SKM-1 (cell line): ENCODE measurements at regions not wholly inside any gene's neighbourhood (a gene's known extent, or its start where the extent isn't known, plus 50 kb on each side); places are given as distances from the start of the nearest gene placed in this dataset.

Experiments used
- DNase-seq: peaks from one replicate; lab custom pipeline; 2025; ENCODE audit not compliant: unreplicated experiment; lab: John Stamatoyannopoulos, UW

DNA sequence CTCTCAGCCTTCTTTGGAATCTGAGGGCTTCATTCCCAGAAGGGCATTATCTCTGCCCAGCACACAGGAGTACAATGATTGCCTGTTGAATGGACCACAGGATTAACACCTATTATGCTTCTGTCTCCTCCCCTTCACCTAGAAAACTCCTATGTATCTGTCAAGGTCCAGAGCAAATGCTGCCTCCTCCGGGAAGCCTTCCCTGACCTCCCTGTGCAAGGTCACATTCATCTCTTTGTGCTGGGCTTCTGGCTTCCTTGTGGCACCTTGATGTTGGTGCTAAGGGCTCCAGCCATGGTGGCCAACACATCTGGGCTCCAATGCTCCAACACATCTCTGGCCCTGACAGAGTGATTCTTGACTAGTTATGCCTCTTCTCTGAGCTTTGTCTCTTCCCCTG lies 49.9 kb upstream of the ATP2B2 start:
- DNase-seq: no peak

DNA sequence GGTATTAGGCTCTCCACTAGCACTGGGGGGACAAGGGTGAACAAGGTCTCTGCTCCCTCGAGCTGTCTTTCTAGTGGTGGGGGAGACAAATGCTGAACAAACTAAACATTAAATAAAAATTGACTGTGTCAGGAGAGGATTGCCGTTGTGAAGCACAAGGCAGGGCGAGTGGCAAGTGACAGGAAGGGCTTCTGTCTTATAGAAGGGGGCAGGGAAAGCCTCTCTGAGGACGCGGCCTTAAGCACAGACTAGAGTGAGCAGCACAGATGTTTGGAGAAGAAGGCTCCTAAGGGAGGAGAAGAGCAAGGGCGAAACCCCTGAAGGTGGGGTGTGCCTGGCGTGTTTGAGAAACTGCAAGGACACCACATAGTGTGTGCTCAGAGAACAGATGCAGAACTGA lies 50.9 kb upstream of the ATP2B2 start:
- no peak for DNase-seq

DNA sequence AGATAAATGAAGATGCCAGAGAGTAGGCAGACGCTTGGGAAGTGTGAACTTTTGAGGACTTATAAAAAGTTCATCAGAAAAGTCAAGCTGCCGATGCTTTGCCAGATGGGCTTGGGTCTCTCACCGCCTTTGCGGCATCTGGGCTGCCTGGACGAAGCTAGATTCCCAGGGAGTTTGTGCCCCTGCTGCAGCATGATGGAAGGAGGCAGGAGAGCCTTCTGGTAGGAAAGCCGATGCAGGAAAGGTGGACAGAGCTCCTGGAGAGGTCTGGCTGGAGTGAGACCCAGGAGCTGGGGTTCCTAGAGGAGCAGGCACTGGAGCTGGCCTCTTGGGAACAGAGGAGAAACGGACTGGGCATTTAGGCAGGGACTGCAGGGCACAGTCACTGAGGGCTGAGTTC lies 51.9 kb upstream of the ATP2B2 start:
- no peak for DNase-seq

DNA sequence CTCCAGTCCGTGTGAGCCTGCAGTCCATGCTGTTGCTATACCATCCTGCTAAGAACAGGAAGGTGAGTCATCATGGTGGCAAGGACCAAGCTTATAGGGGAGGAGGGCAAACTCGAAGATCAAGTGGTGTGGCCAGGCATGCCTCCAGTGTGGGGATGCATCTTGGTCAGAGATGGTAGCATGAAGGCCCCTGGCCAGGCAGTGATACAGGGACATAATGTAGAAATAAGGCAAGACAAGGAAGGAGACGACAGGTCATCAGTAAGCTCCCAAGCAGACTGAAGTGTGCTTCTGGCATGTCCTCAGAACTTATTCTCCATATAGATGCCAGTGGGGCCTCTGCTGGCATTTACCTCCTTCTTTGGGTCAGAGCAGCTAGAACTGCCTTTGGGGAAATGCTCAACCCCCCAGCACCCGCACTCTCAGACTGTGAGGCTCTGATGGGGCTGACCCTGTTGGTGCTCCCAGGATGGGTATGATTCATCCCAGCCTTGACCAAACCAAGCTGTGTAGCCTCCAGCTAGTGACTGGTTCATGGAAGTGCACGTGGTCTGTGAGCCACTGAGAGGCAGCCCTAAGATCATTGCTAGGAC lies 52.5 kb upstream of the ATP2B2 start:
- DNase-seq: no peak

DNA sequence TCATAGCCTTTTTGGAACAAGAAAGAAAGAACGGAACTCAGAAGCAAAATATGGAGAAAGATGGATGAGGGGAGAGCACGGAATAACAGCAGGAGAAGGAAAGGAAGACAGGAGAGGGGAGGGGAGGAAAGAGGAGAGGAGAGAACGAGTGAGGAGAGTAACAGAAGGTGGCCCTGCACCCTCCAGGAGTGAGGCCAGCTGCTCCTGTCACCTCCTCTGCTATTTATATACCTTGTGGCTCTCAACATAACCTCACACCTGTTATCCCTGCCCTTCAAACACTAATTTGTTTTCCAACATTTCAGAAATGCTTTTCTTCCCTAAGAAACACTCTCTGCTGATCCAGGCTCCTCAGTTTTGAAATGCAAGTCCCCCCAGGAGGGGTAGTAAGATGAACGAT lies 53.4 kb upstream of the ATP2B2 start:
- no peak for DNase-seq

DNA sequence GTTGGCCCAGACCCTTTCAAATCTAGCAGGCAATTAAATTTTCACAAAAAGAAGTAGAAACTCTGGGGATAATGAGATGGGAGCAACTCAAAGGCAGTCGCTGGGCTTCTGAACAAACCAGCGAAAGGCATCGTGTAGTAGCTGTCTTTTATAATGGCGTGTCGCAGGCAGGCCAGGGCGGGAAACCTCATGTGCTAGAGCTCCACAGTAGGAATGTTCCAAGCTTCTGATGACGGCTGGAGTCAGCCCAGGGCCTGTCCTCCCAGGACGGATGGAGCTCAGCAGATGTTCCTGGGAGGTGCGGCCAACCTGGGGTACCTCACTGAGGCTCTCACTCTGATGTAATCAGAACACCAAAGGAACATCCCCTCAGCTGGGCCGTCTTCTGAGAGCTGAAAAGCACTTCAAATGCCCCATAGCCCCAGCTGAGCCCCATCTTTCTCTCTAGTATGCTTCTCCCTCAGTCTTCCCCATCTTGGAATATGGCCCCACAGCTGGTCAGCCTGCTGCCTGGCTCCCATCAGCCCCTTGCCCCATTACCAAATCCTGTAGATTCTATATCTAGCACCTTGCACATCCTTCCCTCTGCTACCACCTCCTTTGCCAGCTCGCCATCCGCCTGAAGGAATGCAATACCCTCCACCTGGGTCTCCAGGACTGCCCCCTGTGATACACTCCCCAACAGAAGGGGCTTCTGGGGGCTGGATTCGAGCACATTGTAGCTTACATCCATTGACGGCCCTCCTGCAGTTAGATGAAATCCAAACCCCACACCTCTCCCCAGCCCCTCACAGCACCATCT lies 54.9 kb upstream of the ATP2B2 start:
- no peak for DNase-seq

DNA sequence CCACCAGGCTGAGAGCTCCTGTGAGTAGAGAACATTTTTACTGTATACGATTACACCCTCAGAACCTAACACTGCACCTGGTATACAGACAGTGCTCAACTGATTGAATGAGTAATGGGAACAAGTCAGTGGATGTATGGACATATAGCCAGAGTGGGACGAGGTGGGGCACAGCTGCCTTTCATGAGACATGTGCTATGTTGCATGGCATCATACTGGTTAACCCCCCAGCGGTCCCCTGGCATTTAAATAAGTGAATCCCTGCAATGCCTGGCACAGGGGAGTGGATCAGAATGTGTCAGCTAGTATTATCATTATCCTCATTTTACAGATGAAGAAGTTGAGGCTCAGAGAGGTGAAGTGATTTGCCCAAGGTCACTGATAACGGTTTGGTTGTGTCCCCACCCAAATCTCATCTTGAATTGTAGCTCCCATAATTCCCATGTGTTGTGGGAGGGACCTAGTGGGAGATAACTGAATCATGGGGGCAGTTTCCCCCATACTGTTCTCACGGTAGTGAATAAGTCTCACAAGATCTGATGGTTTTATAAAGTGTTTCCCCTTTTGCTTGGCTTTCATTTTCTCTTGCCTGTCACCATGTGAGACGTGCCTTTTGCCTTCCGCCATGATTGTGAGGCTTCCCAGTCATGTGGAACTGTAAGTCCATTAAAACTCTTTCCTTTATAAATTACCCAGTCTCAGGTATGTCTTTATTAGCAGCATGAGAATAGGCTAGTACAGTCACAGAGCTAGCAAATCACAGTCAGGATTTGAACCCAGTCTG lies 56.0 kb upstream of the ATP2B2 start:
- no peak for DNase-seq

DNA sequence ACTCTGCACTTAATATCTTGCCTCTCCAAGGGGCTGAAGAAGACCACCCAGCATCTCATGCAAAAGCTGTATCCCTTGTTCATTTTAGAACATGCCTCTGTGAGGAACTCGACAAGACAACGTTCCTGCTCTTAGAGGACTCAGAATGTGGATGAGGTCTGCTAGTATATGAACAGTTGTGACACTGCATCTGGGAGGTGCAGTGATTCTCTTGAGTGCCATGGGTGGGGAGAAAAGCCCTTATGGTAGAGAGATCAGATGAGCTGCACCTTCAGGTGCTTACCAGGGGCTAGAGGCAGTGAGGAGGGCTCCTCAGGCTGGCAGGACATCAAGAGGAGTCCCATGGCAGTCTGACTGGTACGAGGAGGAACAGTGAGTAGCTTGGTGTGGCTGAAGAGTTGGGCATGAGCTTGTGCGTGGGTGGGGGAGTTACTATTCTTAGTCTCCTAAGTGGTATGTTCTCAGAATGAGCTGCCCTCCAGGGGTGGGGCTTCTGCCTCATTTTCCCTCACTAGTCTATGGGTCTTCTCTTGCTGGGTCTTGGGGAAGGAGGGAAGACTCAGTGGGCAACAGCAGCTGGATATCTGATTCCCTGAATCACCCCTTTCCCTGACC lies 56.7 kb upstream of the ATP2B2 start:
- no peak for DNase-seq

DNA sequence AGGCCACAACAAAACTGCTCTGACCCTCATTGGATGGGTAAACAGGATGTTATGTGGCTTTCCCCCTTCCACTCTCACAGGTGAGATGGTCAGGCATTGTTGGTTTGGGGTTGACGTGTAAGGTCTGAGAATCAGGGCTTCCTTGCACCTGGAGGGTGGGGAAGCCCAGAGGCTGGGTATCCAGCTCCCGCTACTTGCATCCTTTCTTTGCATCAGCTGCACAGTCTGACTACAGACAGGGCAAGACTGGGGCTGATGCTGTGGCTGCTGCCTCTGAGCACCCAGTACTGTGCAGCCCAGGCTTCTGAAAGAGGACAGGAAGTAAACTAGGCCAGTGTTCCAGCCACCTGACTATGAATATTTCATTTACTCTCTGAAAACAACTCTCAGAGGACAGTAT lies 58.0 kb upstream of the ATP2B2 start:
- DNase-seq: no peak

DNA sequence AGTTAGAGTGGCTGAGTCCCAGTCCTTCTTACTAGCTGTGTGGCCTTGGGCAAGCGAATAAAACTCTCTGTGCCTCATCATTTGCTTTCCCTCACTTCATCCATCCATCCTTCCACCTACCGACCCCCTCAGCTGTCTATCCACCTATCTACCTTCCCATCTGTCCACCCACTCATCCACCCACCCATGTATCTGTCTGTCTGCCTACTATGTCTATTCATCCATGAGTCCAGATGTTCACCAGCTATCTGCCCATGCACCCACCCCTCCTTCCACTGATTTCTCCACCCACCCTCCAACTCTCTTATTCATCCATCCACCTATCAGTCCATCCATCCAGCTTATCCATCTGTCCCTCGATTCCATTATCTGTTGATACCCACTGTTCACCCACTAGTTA lies 60.4 kb upstream of the ATP2B2 start:
- DNase-seq: no peak

DNA sequence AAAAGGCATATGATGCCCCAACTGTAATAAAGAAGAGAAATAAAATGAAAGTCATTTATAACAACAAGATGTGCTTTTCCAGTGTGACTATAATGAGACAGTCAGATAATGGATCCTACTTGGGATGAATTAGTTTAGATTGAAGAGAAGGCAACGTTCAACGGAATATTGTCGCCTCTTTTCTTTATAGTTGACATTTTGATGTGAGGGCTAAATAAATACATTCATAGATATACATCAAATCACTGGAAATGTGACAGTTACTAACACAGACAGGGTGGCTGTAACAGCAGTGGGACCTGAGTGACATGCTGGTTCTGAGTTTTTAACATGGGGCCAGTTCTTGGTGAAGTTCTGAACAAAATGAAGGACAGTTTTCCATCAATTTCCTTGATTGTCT lies 61.1 kb upstream of the ATP2B2 start:
- DNase-seq: no peak

DNA sequence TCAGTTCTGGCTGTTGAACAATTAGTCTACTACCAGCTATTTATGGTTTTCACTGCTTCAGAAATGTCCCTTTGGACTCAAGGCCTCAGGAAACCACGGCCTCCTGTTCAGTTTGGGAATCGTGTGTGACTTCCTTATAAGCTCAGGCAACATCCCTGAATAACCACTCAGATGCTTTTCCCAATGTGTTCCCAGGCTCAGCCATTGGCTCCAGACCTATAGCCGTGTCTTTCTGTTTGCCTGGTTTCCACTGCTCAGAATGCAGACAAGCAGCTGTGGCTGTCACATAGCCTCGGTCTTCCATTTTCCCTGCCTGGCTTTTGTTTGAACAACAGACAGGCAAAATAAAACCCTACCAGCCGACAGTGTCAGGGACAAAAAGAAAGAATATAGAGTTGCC lies 63.2 kb upstream of the ATP2B2 start:
- no peak for DNase-seq

DNA sequence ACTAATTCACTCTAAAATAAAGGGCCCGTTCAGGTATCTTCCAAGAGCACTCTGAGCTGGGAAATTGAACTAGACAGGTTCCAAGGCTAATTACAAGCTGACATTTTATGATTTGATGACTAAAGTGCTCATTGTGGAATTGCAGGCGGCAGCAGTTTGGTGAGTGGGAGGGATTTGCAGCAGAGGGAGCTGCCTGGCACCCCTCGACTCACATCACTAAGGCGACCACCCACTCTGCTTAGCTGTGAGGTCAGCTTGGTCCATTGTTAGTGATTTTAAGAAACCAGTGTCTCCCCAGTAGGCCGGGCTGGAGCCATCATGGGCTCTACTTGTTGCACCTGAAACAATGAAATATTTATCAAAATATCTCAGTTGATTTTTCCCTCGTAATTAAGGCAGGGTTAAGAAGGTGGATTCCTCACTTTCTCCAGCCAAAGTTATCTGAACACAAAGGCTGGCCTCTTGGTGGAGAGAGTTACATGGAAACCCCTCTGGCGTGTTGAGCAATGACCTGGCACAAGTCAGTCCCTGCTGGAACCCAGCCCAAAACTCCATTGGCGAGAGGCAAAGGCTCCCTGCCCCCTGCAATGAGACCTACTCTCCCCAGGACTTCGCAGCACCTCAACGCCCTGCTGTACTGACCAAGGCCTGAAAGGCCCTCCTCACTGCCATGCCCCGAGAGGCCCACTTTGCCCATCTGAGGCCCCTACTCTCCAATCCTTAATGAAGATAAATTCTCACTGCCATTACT lies 65.0 kb upstream of the ATP2B2 start:
- no peak for DNase-seq

DNA sequence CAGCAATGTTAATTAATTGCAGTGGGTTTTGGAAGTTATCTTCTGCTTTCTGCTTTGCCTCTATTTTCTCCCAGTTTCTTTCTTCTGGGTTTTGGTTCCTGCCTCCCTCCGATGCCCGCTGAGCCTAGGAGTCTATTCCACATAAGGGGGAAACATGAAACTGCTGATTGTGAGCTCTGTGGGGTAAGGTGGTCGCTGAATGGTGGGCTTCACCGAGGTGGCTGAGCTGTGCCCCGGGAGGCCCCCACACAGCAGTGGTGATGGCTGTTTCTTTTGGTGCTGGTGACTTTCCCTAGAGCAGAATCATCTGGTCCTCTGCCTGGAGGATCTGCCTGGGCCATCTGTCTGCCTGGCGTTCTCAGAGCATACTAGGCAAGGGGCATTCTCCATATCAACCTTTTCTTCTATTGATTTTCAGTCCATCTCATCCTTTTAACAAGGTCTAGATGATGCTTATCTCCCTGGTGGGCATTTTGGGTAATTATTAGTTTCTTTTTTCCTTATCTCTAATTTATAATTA lies 68.8 kb upstream of the ATP2B2 start:
- no peak for DNase-seq

DNA sequence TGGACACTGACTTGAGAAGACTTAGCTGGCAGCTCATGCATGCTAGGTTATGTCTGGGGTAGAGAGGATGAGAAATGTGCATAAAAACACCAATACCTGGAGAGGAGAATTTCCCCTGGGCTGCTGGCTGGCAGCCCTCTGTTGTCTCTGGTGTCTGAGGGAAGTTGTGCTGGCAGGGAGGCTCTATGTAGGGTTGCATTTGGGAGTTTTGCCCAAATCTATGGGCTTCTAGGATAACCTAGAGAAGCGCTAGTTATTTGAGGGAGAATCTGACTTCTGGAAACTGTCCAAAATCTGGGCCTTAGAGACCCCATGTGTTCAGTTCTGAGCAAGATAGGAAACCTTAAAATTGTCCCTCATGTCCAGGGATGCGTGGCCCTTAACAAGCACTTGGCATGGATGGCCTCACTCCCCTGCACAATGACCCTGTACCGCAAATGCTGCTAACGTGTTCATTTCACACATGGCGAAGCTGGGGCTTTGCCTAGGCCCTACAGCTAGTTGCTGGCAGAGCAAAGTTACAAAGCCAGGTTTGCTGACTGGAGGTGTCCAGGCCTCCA lies 70.3 kb upstream of the ATP2B2 start:
- DNase-seq: no peak

DNA sequence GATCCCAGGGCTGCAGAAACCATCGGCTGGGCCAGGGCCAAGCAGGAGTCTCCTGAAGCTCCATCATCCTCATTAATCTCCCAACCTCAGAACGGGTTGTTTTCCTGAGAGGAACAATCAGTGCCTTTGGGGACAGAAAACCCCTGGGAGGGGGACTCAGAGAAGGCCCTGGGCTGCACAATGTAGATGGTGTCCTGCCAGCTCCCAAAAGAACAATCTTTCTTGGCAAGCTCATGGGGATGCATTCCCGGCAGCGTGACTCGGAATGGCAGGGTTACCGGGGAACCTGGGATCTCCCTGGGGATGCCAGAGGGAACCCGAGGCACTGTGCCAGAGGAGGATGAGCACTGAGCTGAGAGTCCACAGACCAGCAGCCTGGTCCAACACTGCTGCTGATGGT lies 72.1 kb upstream of the ATP2B2 start:
- DNase-seq: no peak

DNA sequence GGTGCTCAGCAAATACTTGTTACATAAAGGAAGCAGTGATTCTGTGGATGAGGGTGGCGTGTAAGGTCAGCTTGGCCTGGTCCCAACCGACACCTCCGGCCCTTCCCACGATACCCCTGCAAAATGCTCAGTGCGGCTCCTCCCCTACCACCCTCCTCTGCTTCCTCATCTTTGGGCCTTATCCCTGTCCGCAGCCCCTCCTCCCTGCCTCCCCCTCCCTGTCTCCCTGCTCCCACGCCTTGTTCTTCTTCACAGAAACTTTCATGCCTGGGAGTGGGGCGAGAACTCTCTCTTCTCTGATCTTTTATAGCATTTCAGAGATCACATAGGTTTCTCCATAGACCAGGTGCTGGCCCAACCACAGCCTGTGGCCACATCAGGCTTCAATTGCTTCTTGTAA lies 75.0 kb upstream of the ATP2B2 start:
- no peak for DNase-seq

DNA sequence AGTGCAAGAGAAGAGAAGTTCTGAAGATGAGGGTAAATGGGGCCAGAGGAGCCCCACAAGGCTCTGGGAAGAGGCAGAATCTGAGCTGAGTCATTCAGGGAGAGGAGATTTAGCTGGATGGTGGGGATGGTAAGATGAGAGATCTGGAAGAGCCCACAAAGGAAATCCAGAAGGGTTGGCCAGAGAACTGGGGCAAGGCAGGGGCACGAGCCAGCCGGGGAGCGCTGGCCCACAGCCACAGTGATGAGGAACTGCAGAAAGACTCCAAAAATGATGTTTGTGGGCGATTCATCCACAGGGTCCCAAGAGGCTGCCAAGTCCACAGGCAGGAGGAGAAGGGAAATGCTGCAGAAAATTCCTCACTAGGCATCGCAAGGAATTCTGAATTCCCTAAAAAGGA lies 75.9 kb upstream of the ATP2B2 start:
- DNase-seq: no peak

DNA sequence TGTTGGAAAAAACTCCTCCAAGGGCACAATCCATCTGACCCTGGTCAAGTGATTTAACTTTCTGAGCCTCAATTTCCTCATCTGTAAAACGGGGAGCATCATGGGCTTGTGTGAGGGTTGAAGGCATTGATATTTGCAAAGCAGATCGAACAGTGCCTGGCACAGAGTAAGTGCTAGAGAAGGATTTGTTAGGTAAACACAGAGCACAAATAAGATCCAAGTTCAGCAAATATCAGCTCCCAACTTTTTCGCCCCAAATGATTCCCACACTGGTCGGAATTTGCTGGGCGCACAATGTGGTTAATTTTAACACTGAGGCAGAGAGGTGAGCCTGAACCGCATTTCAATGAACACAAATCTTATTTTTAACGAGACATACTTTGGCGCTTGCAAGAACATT lies 76.3 kb upstream of the ATP2B2 start:
- no peak for DNase-seq

DNA sequence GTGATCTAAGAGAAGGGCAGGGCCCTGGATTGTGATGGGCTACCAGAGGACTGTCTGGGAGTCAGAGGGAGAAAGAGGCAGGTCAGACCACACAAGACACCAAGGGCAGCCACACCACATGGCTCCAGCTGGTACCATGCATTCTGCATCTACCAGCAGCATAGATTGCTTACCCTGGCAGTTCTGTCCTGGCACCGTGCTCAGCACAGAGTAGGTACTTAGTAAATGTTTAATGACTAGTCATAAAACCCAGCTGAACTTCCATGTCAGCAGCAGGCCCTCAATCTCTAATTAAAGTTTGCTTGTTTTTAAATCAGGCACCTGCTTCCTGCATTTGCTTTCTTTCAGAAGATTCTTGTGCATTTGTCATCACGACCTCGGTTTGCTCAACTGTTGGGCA lies 77.3 kb upstream of the ATP2B2 start:
- no peak for DNase-seq
